Trophoblast cell (in vitro differentiated cells and primary cell): ENCODE measurements at regions not wholly inside any gene's neighbourhood (a gene's known extent, or its start where the extent isn't known, plus 50 kb on each side); places are given as distances from the start of the nearest gene placed in this dataset.
"Not testable (repeated sequence)": the region's sequence is repeated elsewhere in the genome, so short reads cannot be mapped to it uniquely, and the experiment has no call there.

ENCODE experiments used
- DNase-seq, 2 donors: peaks; one replicate each; pipeline ENCODE4 v3.0.0-alpha.2; 2016
- H2AFZ ChIP-seq: 2 replicates; pipeline ENCODE4 v1.6.1; 2013; ENCODE audit warnings: low read length, moderate library complexity, mild to moderate bottlenecking; ENCODE audit not compliant: insufficient read depth, poor library complexity
- H2AK5ac ChIP-seq: 2 replicates; pipeline ENCODE4 v1.6.1; 2013; ENCODE audit warnings: mild to moderate bottlenecking, low read length
- H2BK120ac ChIP-seq: 2 replicates; pipeline ENCODE4 v1.6.1; 2013; ENCODE audit warnings: low read length, mild to moderate bottlenecking, moderate library complexity; ENCODE audit not compliant: insufficient read depth, poor library complexity
- H2BK12ac ChIP-seq: 2 replicates; pipeline ENCODE4 v1.6.1; 2013; ENCODE audit warnings: mild to moderate bottlenecking, low read length, moderate library complexity
- H2BK5ac ChIP-seq: 2 replicates; pipeline ENCODE4 v1.6.1; 2013; ENCODE audit warnings: low read length, low read depth, moderate library complexity, mild to moderate bottlenecking; ENCODE audit not compliant: poor library complexity
- H3K14ac ChIP-seq: 2 replicates; pipeline ENCODE4 v1.6.1; 2013; ENCODE audit warnings: mild to moderate bottlenecking, low read length
- H3K18ac ChIP-seq: 2 replicates; pipeline ENCODE4 v1.6.1; 2013; ENCODE audit warnings: mild to moderate bottlenecking, low read length
- H3K23ac ChIP-seq: 2 replicates; pipeline ENCODE4 v1.6.1; 2013; ENCODE audit warnings: low read length
- H3K27ac ChIP-seq: 2 replicates; pipeline ENCODE4 v1.5.1; 2013; ENCODE audit warnings: low read depth, mild to moderate bottlenecking, inconsistent platforms, low read length, moderate library complexity
- H3K27me3 ChIP-seq: 2 replicates; pipeline ENCODE4 v1.6.1; 2013; ENCODE audit warnings: inconsistent platforms, mild to moderate bottlenecking, low read length, moderate library complexity; ENCODE audit not compliant: insufficient read depth
- H3K36me3 ChIP-seq, 2 experiments: 1 replicate in 1 of 2; 2 replicates in 1 of 2; pipeline ENCODE4 v1.6.1; 2013; ENCODE audit warnings: low read length in 2 of 2, mild to moderate bottlenecking in 2 of 2, moderate library complexity in 1 of 2; ENCODE audit not compliant: insufficient read depth in 2 of 2, control insufficient read depth in 1 of 2
- H3K4ac ChIP-seq: 2 replicates; pipeline ENCODE4 v1.6.1; 2013; ENCODE audit warnings: low read depth, mild to moderate bottlenecking, low read length, moderate library complexity
- H3K4me1 ChIP-seq, 2 experiments: 1 replicate in 1 of 2; 2 replicates in 1 of 2; pipeline ENCODE4 v1.6.1; 2013; ENCODE audit warnings: low read length in 2 of 2, mild to moderate bottlenecking in 2 of 2, moderate library complexity in 1 of 2; ENCODE audit not compliant: insufficient read depth in 2 of 2, control insufficient read depth in 1 of 2
- H3K4me2 ChIP-seq: 2 replicates; pipeline ENCODE4 v1.6.1; 2013; ENCODE audit warnings: inconsistent platforms, mild to moderate bottlenecking, low read length, moderate library complexity
- H3K4me3 ChIP-seq: 2 replicates; pipeline ENCODE4 v1.5.1; 2013; ENCODE audit warnings: mild to moderate bottlenecking, low read depth, low read length, inconsistent platforms
- H3K79me1 ChIP-seq: one replicate; pipeline ENCODE4 v1.6.1; 2013; ENCODE audit warnings: low read length
- H3K79me2 ChIP-seq: 2 replicates; pipeline ENCODE4 v1.6.1; 2013; ENCODE audit warnings: low read length, mild to moderate bottlenecking; ENCODE audit not compliant: control insufficient read depth, insufficient read depth, poor library complexity
- H3K9ac ChIP-seq: 2 replicates; pipeline ENCODE4 v1.6.1; 2013; ENCODE audit warnings: mild to moderate bottlenecking, low read length
- H3K9me3 ChIP-seq: 2 replicates; pipeline ENCODE4 v1.6.1; 2013; ENCODE audit warnings: low read depth, mild to moderate bottlenecking, control low read depth, inconsistent platforms, low read length; ENCODE audit not compliant: insufficient read depth
- H4K12ac ChIP-seq: 2 replicates; pipeline ENCODE4 v1.6.1; 2013; ENCODE audit warnings: low read depth, mild to moderate bottlenecking, low read length, moderate library complexity
- H4K8ac ChIP-seq: 2 replicates; pipeline ENCODE4 v1.6.1; 2013; ENCODE audit warnings: low read depth, mild to moderate bottlenecking, low read length, moderate library complexity
- H4K91ac ChIP-seq: one replicate; pipeline ENCODE4 v1.6.1; 2013; ENCODE audit warnings: low read depth, mild to moderate bottlenecking, low read length, moderate library complexity
- whole genome bisulfite sequencing: extraction: QIAGEN DNeasy Blood & Tissue Kit; methylation state at CpG from one replicate; pipeline ENCODE4 v1.1.7; 2013; ENCODE audit warnings: missing lambda C conversion rate; ENCODE audit not compliant: insufficient read length, insufficient coverage; ENCODE audit errors: extremely low coverage; 5-methylcytosine and 5-hydroxymethylcytosine counted together

- WGBS = no CpG with 5 or more reads among the region's 5 CpGs
- H2BK12ac ChIP-seq = no peak overlapping the region
- no peaks in the 10 kb centered on the region for H3K27me3 ChIP-seq
- H3K9me3 ChIP-seq = no peaks in the 10 kb centered on the region
- DNase-seq = no peak
- H3K4me2 ChIP-seq = no peak overlapping the region
- H3K4me1 ChIP-seq = no peaks in the 10 kb centered on the region
- no peaks in the 10 kb centered on the region for H3K79me2 ChIP-seq
- no peak overlapping the region for H3K9ac ChIP-seq
- no peaks in the 10 kb centered on the region for H3K36me3 ChIP-seq
- H2BK120ac ChIP-seq = no peak overlapping the region
- no peak overlapping the region for H2AK5ac ChIP-seq
- no peak overlapping the region for H4K8ac ChIP-seq
- H3K14ac ChIP-seq = no peak overlapping the region
- H3K79me1 ChIP-seq = no peaks in the 10 kb centered on the region
- H3K4me3 ChIP-seq = no peak overlapping the region
- no peak overlapping the region for H3K27ac ChIP-seq
- no peak overlapping the region for H2AFZ ChIP-seq
- H3K23ac ChIP-seq = no peak overlapping the region
- no peak overlapping the region for H2BK5ac ChIP-seq
- H3K4ac ChIP-seq = no peak overlapping the region
- no peak overlapping the region for H3K18ac ChIP-seq
- H4K91ac ChIP-seq = no peak overlapping the region
- no peak overlapping the region for H4K12ac ChIP-seq
Measured at GRCh38 chr2:176879426-176879995, 333.1 kb upstream of the HNRNPA3 start.

DNA sequence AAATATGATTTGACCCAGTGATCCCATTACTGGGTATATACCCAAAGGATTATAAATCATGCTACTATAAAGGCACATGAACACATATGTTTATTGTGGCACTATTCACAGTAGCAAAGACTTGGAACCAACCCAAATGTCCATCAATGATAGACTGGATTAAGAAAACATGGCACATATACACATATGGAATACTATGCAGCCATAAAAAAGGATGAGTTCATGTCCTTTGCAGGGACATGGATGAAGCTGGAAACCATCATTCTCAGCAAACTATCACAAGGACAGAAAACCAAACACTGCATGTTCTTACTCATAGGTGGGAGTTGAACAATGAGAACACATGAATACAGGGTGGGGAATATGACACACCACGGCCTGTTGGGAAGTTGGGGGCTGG is 330.5 kb upstream of the HNRNPA3 start:
- not testable (repeated sequence) for H3K79me1 ChIP-seq, H3K79me2 ChIP-seq, H2AFZ ChIP-seq, H3K4ac ChIP-seq, H2AK5ac ChIP-seq, H3K27me3 ChIP-seq, H3K4me1 ChIP-seq, H3K4me2 ChIP-seq, H2BK5ac ChIP-seq, H3K14ac ChIP-seq, H3K4me3 ChIP-seq, H2BK12ac ChIP-seq, DNase-seq, H3K18ac ChIP-seq, H3K23ac ChIP-seq, H4K12ac ChIP-seq, H3K9ac ChIP-seq, H3K36me3 ChIP-seq, H4K8ac ChIP-seq, H4K91ac ChIP-seq, H3K9me3 ChIP-seq, H3K27ac ChIP-seq, H2BK120ac ChIP-seq
- no CpG with 5 or more reads among the region's 1 CpG for WGBS

DNA sequence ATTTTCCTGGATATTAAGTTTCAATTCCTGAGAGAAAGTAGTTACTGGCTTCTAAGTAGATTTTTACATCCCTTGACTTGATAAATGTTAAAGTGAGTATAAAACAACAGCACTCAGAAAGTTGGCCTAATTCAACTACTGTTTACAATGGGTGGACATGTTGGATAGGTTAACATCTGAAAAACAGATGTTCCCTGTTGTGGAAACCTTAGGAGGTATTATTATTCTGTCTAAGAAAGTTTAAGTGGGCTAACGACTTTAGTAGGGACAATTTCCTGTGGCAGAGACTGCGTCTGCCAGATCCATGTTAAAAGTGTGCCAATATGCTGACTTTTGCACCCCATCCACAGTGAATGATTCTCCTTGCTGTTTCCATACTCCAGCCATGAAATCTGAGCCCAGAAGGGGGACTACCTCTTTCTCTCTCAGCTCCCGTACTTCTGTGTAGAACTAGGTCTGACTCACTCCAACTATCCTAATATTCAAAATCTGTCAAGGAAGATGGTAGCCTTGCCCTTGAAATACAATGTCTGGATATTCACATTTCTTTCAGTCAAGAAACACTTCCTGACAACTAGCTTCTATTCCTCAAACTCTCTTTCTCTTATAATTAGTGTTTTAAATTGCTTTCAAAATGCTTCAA is 327.5 kb upstream of the HNRNPA3 start:
- H3K4me3 ChIP-seq = no peak overlapping the region
- no peak overlapping the region for H2AK5ac ChIP-seq
- no peak overlapping the region for H3K14ac ChIP-seq
- H3K4ac ChIP-seq = no peak overlapping the region
- H4K8ac ChIP-seq = no peak overlapping the region
- no peak overlapping the region for H3K4me2 ChIP-seq
- H3K27ac ChIP-seq = no peak overlapping the region
- no CpG with 5 or more reads among the region's 3 CpGs for WGBS
- no peak overlapping the region for H3K9ac ChIP-seq
- no peaks in the 10 kb centered on the region for H3K27me3 ChIP-seq
- no peak for DNase-seq
- no peak overlapping the region for H3K23ac ChIP-seq
- H2BK5ac ChIP-seq = no peak overlapping the region
- no peaks in the 10 kb centered on the region for H3K36me3 ChIP-seq
- H4K91ac ChIP-seq = no peak overlapping the region
- H2BK120ac ChIP-seq = no peak overlapping the region
- H3K79me1 ChIP-seq = no peaks in the 10 kb centered on the region
- no peak overlapping the region for H3K18ac ChIP-seq
- H2AFZ ChIP-seq = no peak overlapping the region
- no peak overlapping the region for H4K12ac ChIP-seq
- no peaks in the 10 kb centered on the region for H3K79me2 ChIP-seq
- H3K9me3 ChIP-seq = no peaks in the 10 kb centered on the region
- no peaks in the 10 kb centered on the region for H3K4me1 ChIP-seq
- H2BK12ac ChIP-seq = no peak overlapping the region

DNA sequence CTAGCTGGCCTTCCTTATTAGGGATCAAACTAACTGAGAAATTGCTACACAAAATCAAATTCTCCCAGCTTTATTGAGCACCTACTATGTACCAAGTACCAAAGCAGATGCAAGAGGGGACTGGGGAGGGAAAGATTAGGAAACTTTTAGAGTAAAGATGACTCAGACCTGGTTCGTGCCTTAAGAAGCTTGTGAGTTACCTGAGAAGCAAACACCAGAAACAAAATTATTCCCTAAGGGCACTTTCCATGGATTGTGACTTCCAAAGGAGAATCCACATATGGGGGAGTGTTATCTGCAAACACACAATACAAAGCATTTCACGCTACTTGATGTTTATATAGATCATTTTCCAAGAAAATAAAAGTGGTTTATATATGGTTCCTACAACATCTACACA is 326.9 kb upstream of the HNRNPA3 start:
- Histone ChIP-seq H3K36me3 (no peaks in the 10 kb centered on the region), H3K9me3 (no peaks in the 10 kb centered on the region), H2BK120ac (no peak overlapping the region), H2BK5ac (no peak overlapping the region), H3K4me1 (no peaks in the 10 kb centered on the region), H3K79me1 (no peaks in the 10 kb centered on the region), H3K14ac (no peak overlapping the region), H3K4ac (no peak overlapping the region), H2BK12ac (no peak overlapping the region), H3K79me2 (no peaks in the 10 kb centered on the region), H3K18ac (no peak overlapping the region), H3K4me3 (no peak overlapping the region), H2AFZ (no peak overlapping the region), H3K23ac (no peak overlapping the region), H2AK5ac (no peak overlapping the region), H3K9ac (no peak overlapping the region), H4K91ac (no peak overlapping the region), H3K27ac (no peak overlapping the region), H3K27me3 (no peaks in the 10 kb centered on the region), H4K12ac (no peak overlapping the region), H4K8ac (no peak overlapping the region), H3K4me2 (no peak overlapping the region)
- peak in 1 of 2 donors; percentile 4 for DNase-seq
- WGBS = no CpG with 5 or more reads among the region's 2 CpGs
